Activated T-cell treated with anti-CD3 and anti-CD28 coated beads, Interleukin-2, amount 50 U/mL, for 48 hours (primary cell): ENCODE measurements at regions not wholly inside any gene's neighbourhood (a gene's known extent, or its start where the extent isn't known, plus 50 kb on each side); places are given as distances from the start of the nearest gene placed in this dataset.
"Not testable (repeated sequence)": the region's sequence is repeated elsewhere in the genome, so short reads cannot be mapped to it uniquely, and the experiment has no call there.

ENCODE experiments used
- DNase-seq, 2 experiments: peaks; one replicate each; pipeline ENCODE4 v3.0.0-alpha.2; 2020

GRCh38 chr6:165167311-165167710, 142.1 kb downstream of the C6orf118 start:
- DNase-seq, result no peak

- no peak for DNase-seq
Observed at GRCh38 chr6:165163519-165163918, 145.9 kb downstream of the C6orf118 start.

- DNase-seq, result no peak
Observed at GRCh38 chr6:165159460-165159859, 149.9 kb downstream of the C6orf118 start.

- no peak for DNase-seq
Observed at GRCh38 chr6:165146456-165146855, 162.9 kb downstream of the C6orf118 start.

GRCh38 chr6:165135889-165136288, 173.5 kb downstream of the C6orf118 start:
- no peak for DNase-seq

- DNase-seq, result no peak
Observed at GRCh38 chr6:165129086-165129485, 180.3 kb downstream of the C6orf118 start.

- DNase-seq, result not testable (repeated sequence)
Observed at GRCh38 chr6:165127743-165128142, 181.7 kb downstream of the C6orf118 start.

GRCh38 chr6:165124681-165125080, 184.7 kb downstream of the C6orf118 start:
- DNase-seq, result not testable (repeated sequence)

- no peak for DNase-seq
Observed at GRCh38 chr6:165119231-165120020, 190.0 kb downstream of the C6orf118 start.

GRCh38 chr6:165118736-165119135, 190.7 kb downstream of the C6orf118 start:
- no peak for DNase-seq

GRCh38 chr6:165117806-165118205, 191.6 kb downstream of the C6orf118 start:
- DNase-seq, result no peak

GRCh38 chr6:165117121-165117520, 192.3 kb downstream of the C6orf118 start:
- DNase-seq, result no peak

- no peak for DNase-seq
Observed at GRCh38 chr6:165110860-165111259, 198.5 kb downstream of the C6orf118 start.

- DNase-seq, result no peak
Observed at GRCh38 chr6:165109011-165109410, 200.4 kb downstream of the C6orf118 start.

- DNase-seq, result no peak
Observed at GRCh38 chr6:165106261-165106660, 203.1 kb downstream of the C6orf118 start.

GRCh38 chr6:165098165-165098564, 211.2 kb downstream of the C6orf118 start:
- DNase-seq, result no peak

GRCh38 chr6:165096868-165097267, 212.5 kb downstream of the C6orf118 start:
- no peak for DNase-seq

- no peak for DNase-seq
Observed at GRCh38 chr6:165096209-165096608, 213.2 kb downstream of the C6orf118 start.

GRCh38 chr6:165092881-165093595, 216.4 kb downstream of the C6orf118 start:
- DNase-seq, result no peak

GRCh38 chr6:165091121-165091785, 218.2 kb downstream of the C6orf118 start:
- DNase-seq, result no peak

- no peak for DNase-seq
Observed at GRCh38 chr6:165090242-165090641, 219.2 kb downstream of the C6orf118 start.

- no peak for DNase-seq
Observed at GRCh38 chr6:165086814-165087213, 222.6 kb downstream of the C6orf118 start.

- DNase-seq, result no peak
Observed at GRCh38 chr6:165082636-165083035, 226.8 kb downstream of the C6orf118 start.
